ENCODE measurements at regions not wholly inside any gene's neighbourhood (a gene's known extent, or its start where the extent isn't known, plus 50 kb on each side); places are given as distances from the start of the nearest gene placed in this dataset.

DNA sequence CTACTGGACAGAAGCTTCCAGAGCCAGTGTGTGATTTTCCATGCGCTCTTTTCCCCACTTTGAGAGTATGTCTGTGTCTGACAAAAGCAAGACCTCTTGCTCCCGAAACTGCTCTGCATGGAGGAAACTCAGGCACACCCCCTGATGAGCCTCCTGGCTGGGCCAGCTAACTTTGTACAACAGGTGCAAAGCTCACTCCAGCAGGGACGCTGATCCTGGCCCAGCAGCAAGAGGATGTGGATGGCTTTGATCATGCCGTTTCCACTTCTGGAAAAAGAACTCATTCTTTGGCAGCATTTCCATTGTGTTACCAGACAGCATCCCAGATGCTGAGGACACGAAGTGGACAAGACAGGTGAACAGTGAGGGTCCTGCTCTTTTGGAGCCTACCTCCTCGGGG lies 103.1 kb downstream of the TLR5 start:
- TF ChIP-seq CTCF (IDR thresholded peaks at IDR 0.05; ENCODE audit: low read depth, low read length, missing input control) (no peak), MAX (IDR thresholded peaks at IDR 0.05) (no peak), REST (IDR thresholded peaks at IDR 0.05) (peak; percentile 32), SP1 (IDR thresholded peaks at IDR 0.05) (peak; percentile 87), YY1 (IDR thresholded peaks at IDR 0.05) (peak; percentile 47), ZBTB33 (IDR thresholded peaks at IDR 0.05) (no peak), JUND (IDR thresholded peaks at IDR 0.05) (peak in 1 of 2 donors; percentile 33), HNF4G (IDR thresholded peaks at IDR 0.05) (peak; percentile 73), HNF4A (conservative IDR thresholded peaks at IDR 0.05) (peak; percentile 94 to 95), TAF1 (conservative IDR thresholded peaks at IDR 0.05) (no peak), RAD21 (IDR thresholded peaks at IDR 0.05) (peak; percentile 27 to 68)
